ENCODE measurements at regions not wholly inside any gene's neighbourhood (a gene's known extent, or its start where the extent isn't known, plus 50 kb on each side); places are given as distances from the start of the nearest gene placed in this dataset.

- intact Hi-C loops (cut with DNase I), result no loop called here
- no peak for DNase-seq (ENCODE audit: low spot score)
Measured at GRCh38 chr1:22238356-22239224, 95.7 kb upstream of the WNT4 start.

GRCh38 chr1:22239378-22239777 lies 96.5 kb upstream of the WNT4 start:
- intact Hi-C loops (cut with DNase I), result no loop called here
- DNase-seq (ENCODE audit: low spot score), result no peak

GRCh38 chr1:22241250-22241649 lies 98.4 kb upstream of the WNT4 start:
- no peak for DNase-seq (ENCODE audit: low spot score)
- intact Hi-C loops (cut with DNase I), result no loop called here

- no peak for DNase-seq (ENCODE audit: low spot score)
- intact Hi-C loops (cut with DNase I), result no loop called here
Measured at GRCh38 chr1:22241811-22242210, 98.9 kb upstream of the WNT4 start.

GRCh38 chr1:22245100-22245650 lies 102.3 kb upstream of the WNT4 start:
- intact Hi-C loops (cut with DNase I), result no loop called here
- no peak for DNase-seq (ENCODE audit: low spot score)

- intact Hi-C loops (cut with DNase I), result no loop called here
- DNase-seq (ENCODE audit: low spot score), result no peak
Measured at GRCh38 chr1:22245726-22246125, 102.8 kb upstream of the WNT4 start.

- intact Hi-C loops (cut with DNase I), result no loop called here
- no peak for DNase-seq (ENCODE audit: low spot score)
Measured at GRCh38 chr1:22246755-22247480, 104.0 kb upstream of the WNT4 start.

- no peak for DNase-seq (ENCODE audit: low spot score)
- intact Hi-C loops (cut with DNase I), result no loop called here
Measured at GRCh38 chr1:22247527-22248245, 104.8 kb upstream of the WNT4 start.

- no peak for DNase-seq (ENCODE audit: low spot score)
Measured at GRCh38 chr1:22248746-22249145, 105.8 kb upstream of the WNT4 start.

GRCh38 chr1:22249928-22250680 lies 107.2 kb upstream of the WNT4 start:
- DNase-seq (ENCODE audit: low spot score), result no peak
- intact Hi-C loops (cut with DNase I), result no loop called here

More at GRCh38 chr1:22248746-22249145, 105.8 kb upstream of the WNT4 start:
- intact Hi-C loops (cut with DNase I), result no loop called here

GRCh38 chr1:22250724-22251123 lies 107.8 kb upstream of the WNT4 start:
- DNase-seq (ENCODE audit: low spot score), result no peak
- intact Hi-C loops (cut with DNase I), result no loop called here

GRCh38 chr1:22252251-22252650 lies 109.4 kb upstream of the WNT4 start:
- intact Hi-C loops (cut with DNase I), result no loop called here
- no peak for DNase-seq (ENCODE audit: low spot score)

- intact Hi-C loops (cut with DNase I), result no loop called here
- no peak for DNase-seq (ENCODE audit: low spot score)
Measured at GRCh38 chr1:22253012-22253790, 110.3 kb upstream of the WNT4 start.

GRCh38 chr1:22254756-22255155 lies 111.9 kb upstream of the WNT4 start:
- DNase-seq (ENCODE audit: low spot score), result no peak
- intact Hi-C loops (cut with DNase I), result no loop called here

GRCh38 chr1:22255341-22256212 lies 112.7 kb upstream of the WNT4 start:
- intact Hi-C loops (cut with DNase I), result no loop called here

GRCh38 chr1:22256213-22256512 lies 113.3 kb upstream of the WNT4 start:
- DNase-seq (ENCODE audit: low spot score), result no peak
- intact Hi-C loops (cut with DNase I), result no loop called here

More at GRCh38 chr1:22255341-22256212, 112.7 kb upstream of the WNT4 start:
- DNase-seq (ENCODE audit: low spot score), result no peak
